Smooth muscle cell (in vitro differentiated cells): ENCODE measurements at regions not wholly inside any gene's neighbourhood (a gene's known extent, or its start where the extent isn't known, plus 50 kb on each side); places are given as distances from the start of the nearest gene placed in this dataset.

ENCODE experiments used
- DNase-seq: peaks from one replicate; lab custom pipeline; 2025; ENCODE audit not compliant: unreplicated experiment; lab: John Stamatoyannopoulos, UW
- H2AFZ ChIP-seq: fragments of 200-600 bp; sonication (generic); 2 replicates; pipeline ENCODE4 v1.6.0; 2016; ENCODE audit warnings: antibody characterized with exemption, low read depth, mild to moderate bottlenecking
- H3F3A ChIP-seq: fragments of 200-600 bp; sonication (generic); 2 replicates; pipeline ENCODE4 v1.6.0; 2017; ENCODE audit warnings: antibody characterized with exemption, low read depth
- H3K27ac ChIP-seq: fragments of 200-600 bp; sonication (generic); 2 replicates; pipeline ENCODE4 v1.5.1; 2016; ENCODE audit warnings: low read depth, mild to moderate bottlenecking
- H3K27me3 ChIP-seq: fragments of 200-600 bp; sonication (generic); 2 replicates; pipeline ENCODE4 v1.6.1; 2016; ENCODE audit warnings: low read depth, mild to moderate bottlenecking
- H3K36me3 ChIP-seq: fragments of 200-600 bp; sonication (generic); 2 replicates; pipeline ENCODE4 v1.5.1; 2016; ENCODE audit warnings: low read depth
- H3K4me1 ChIP-seq: fragments of 200-600 bp; sonication (generic); 2 replicates; pipeline ENCODE4 v1.5.1; 2016; ENCODE audit warnings: low read depth
- H3K4me2 ChIP-seq: fragments of 200-600 bp; sonication (generic); 2 replicates; pipeline ENCODE4 v1.6.0; 2016; ENCODE audit warnings: mild to moderate bottlenecking
- H3K4me3 ChIP-seq: fragments of 200-600 bp; sonication (generic); 2 replicates; pipeline ENCODE4 v1.5.1; 2016; ENCODE audit warnings: mild to moderate bottlenecking
- H3K79me2 ChIP-seq: fragments of 200-600 bp; sonication (generic); 2 replicates; pipeline ENCODE4 v1.6.0; 2016; ENCODE audit warnings: low read depth, mild to moderate bottlenecking
- H3K9ac ChIP-seq: fragments of 200-600 bp; sonication (generic); 2 replicates; pipeline ENCODE4 v1.6.0; 2016; ENCODE audit warnings: low read depth
- H3K9me3 ChIP-seq: fragments of 200-600 bp; sonication (generic); replicated peaks from 2 replicates; pipeline ENCODE4 v1.5.1; 2016; ENCODE audit warnings: low read depth
- H4K20me1 ChIP-seq: fragments of 200-600 bp; sonication (generic); 2 replicates; pipeline ENCODE4 v1.6.0; 2016; ENCODE audit warnings: low read depth
- WGBS: methylation state at CpG from one replicate; pipeline ENCODE4 v1.1.7; 2016; ENCODE audit warnings: low lambda C conversion rate; 5-methylcytosine and 5-hydroxymethylcytosine counted together
- TF ChIP-seq, protein P1 (sequence below): fragments of 200-600 bp; sonication (generic); IDR thresholded peaks from 2 replicates; pipeline ENCODE4 v1.5.1; 2017; ENCODE audit warnings: borderline replicate concordance, mild to moderate bottlenecking, antibody characterized with exemption; ENCODE audit not compliant: insufficient read depth, poor library complexity, severe bottlenecking

- Histone ChIP-seq H3K4me3 (no peak overlapping the region), H3K9ac (no peak overlapping the region), H3K36me3 (no peaks in the 10 kb centered on the region), H2AFZ (no peak overlapping the region), H3K4me1 (no peaks in the 10 kb centered on the region), H4K20me1 (no peaks in the 10 kb centered on the region), H3K27ac (no peak overlapping the region), H3K9me3 (no peaks in the 10 kb centered on the region), H3K4me2 (no peak overlapping the region), H3K79me2 (no peaks in the 10 kb centered on the region), H3K27me3 (no peaks in the 10 kb centered on the region), H3F3A (no peaks in the 10 kb centered on the region)
- no peak for DNase-seq
- 91% methylated on average over 2 of the region's 2 CpGs for WGBS
- TF ChIP-seq, protein P1, sequence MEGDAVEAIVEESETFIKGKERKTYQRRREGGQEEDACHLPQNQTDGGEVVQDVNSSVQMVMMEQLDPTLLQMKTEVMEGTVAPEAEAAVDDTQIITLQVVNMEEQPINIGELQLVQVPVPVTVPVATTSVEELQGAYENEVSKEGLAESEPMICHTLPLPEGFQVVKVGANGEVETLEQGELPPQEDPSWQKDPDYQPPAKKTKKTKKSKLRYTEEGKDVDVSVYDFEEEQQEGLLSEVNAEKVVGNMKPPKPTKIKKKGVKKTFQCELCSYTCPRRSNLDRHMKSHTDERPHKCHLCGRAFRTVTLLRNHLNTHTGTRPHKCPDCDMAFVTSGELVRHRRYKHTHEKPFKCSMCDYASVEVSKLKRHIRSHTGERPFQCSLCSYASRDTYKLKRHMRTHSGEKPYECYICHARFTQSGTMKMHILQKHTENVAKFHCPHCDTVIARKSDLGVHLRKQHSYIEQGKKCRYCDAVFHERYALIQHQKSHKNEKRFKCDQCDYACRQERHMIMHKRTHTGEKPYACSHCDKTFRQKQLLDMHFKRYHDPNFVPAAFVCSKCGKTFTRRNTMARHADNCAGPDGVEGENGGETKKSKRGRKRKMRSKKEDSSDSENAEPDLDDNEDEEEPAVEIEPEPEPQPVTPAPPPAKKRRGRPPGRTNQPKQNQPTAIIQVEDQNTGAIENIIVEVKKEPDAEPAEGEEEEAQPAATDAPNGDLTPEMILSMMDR, result no peak
Observed at GRCh38 chr13:40254394-40254793, 412.0 kb downstream of the FOXO1 start.

GRCh38 chr13:40255551-40255950, 410.9 kb downstream of the FOXO1 start:
- no peak overlapping the region for H3K4me2 ChIP-seq
- no peaks in the 10 kb centered on the region for H3K27me3 ChIP-seq
- no peak overlapping the region for H3K4me3 ChIP-seq
- no peak for DNase-seq
- no peaks in the 10 kb centered on the region for H3K36me3 ChIP-seq
- H3K27ac ChIP-seq, result no peak overlapping the region
- H3K9ac ChIP-seq, result no peak overlapping the region
- H3K79me2 ChIP-seq, result no peaks in the 10 kb centered on the region
- no peaks in the 10 kb centered on the region for H3F3A ChIP-seq
- H3K9me3 ChIP-seq, result no peaks in the 10 kb centered on the region
- no peak overlapping the region for H2AFZ ChIP-seq
- TF ChIP-seq, protein P1, result no peak
- no peaks in the 10 kb centered on the region for H4K20me1 ChIP-seq
- WGBS, result 80% methylated on average over 5 of the region's 5 CpGs
- no peaks in the 10 kb centered on the region for H3K4me1 ChIP-seq

- Histone ChIP-seq H3K4me1 (no peaks in the 10 kb centered on the region), H3K9me3 (no peaks in the 10 kb centered on the region), H3K36me3 (no peaks in the 10 kb centered on the region), H2AFZ (no peak overlapping the region), H3K79me2 (no peaks in the 10 kb centered on the region), H3K4me2 (no peak overlapping the region), H3K4me3 (no peak overlapping the region), H3K9ac (no peak overlapping the region), H3K27me3 (no peaks in the 10 kb centered on the region), H3K27ac (no peak overlapping the region), H4K20me1 (no peaks in the 10 kb centered on the region), H3F3A (no peaks in the 10 kb centered on the region)
- WGBS, result 68% methylated on average over 1 of the region's 1 CpG
- TF ChIP-seq, protein P1, result no peak
- no peak for DNase-seq
Observed at GRCh38 chr13:40259899-40260298, 406.5 kb downstream of the FOXO1 start.

DNA sequence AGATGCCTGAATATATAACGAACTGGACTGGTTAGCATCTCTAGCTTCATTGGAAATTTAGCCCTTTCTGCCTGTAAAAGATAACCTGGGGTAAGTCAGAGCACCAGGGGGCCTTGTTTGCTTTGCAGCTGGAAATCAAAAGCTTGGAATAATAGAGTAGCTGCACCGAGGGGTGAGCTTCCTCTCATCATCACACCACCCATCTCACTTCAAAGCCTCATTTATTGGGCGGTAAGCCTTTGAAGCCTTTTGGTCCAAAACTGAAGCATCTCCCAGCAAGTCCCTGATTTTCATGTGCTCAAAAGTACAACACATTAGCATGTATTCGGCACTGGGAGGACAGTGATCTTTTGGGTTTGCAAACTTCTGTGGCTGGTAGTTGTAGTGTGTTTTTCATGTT, 405.1 kb downstream of the FOXO1 start:
- no peak overlapping the region for H2AFZ ChIP-seq
- TF ChIP-seq, protein P1, result no peak
- no peaks in the 10 kb centered on the region for H3K36me3 ChIP-seq
- no peak overlapping the region for H3K9ac ChIP-seq
- no peak for DNase-seq
- H3F3A ChIP-seq, result no peaks in the 10 kb centered on the region
- H3K4me1 ChIP-seq, result no peaks in the 10 kb centered on the region
- H3K27me3 ChIP-seq, result no peaks in the 10 kb centered on the region
- no peaks in the 10 kb centered on the region for H3K9me3 ChIP-seq
- no peaks in the 10 kb centered on the region for H3K79me2 ChIP-seq
- WGBS, result 80% methylated on average over 4 of the region's 4 CpGs
- H3K4me3 ChIP-seq, result no peak overlapping the region
- no peak overlapping the region for H3K27ac ChIP-seq
- H4K20me1 ChIP-seq, result no peaks in the 10 kb centered on the region
- H3K4me2 ChIP-seq, result no peak overlapping the region
